ENCODE measurements at regions not wholly inside any gene's neighbourhood (a gene's known extent, or its start where the extent isn't known, plus 50 kb on each side); places are given as distances from the start of the nearest gene placed in this dataset.

DNA sequence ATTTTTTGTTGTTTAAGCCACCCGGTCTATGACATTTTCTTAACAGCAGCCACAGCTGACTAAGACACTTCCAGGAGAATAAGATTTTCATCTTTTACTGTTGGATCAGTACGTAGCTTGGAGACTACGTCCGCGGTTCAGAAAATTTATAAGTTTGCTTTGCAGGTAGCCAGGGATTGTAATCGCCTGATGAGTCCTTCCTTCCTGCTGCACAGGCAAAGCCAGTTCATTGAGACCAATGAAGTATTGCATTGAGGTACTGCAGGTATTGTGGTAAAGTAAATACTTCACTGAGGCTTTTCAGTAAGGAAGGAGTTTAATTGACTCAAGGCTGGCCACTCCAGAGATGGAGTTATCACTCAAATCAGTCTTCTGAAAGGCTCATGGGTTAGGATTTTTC, 269.4 kb upstream of the ELAC2 start:
- no peak for TF ChIP-seq CTCF (IDR thresholded peaks at IDR 0.05)
- no peak for TF ChIP-seq POLR2A (IDR thresholded peaks at IDR 0.05)

Measured in esophagus squamous epithelium (tissue), 4 donors.